Hematopoietic multipotent progenitor cell treated with erythropoietin and hydrocortisone succinate and interleukin-3 and kit ligand, for 15 days (in vitro differentiated cells): ENCODE measurements at regions not wholly inside any gene's neighbourhood (a gene's known extent, or its start where the extent isn't known, plus 50 kb on each side); places are given as distances from the start of the nearest gene placed in this dataset.
A peak's percentile ranks its signal among the peaks of the same experiment; 100 is the strongest.
"Not testable (repeated sequence)": the region's sequence is repeated elsewhere in the genome, so short reads cannot be mapped to it uniquely, and the experiment has no call there.

Source experiments
- DNase-seq: peaks from one replicate; pipeline ENCODE4 v3.0.0-alpha.2; 2015; ENCODE audit warnings: low spot score

DNA sequence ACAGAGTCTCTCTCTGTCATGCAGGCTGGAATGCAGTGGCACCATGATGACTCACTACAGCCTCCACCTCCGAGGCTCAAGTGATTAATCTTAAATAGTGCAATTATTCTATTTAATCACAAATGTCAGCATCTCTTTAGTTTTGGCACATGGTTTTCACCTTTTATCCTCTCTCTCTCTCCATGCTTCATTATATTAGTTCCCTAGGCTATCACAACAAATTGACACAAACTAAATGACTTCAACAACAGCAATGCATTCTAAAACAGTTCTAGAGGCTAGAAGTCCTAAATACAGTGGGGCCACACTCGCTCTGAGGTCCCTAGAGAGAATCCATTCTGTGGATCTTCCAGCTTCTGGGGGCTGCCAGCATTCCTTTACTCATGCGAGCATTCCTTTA, 178.2 kb upstream of the ZNG1F start:
- DNase-seq, result not testable (repeated sequence)

- not testable (repeated sequence) for DNase-seq
Observed at GRCh38 chr9:41361790-41362189, 172.7 kb upstream of the ZNG1F start.

DNA sequence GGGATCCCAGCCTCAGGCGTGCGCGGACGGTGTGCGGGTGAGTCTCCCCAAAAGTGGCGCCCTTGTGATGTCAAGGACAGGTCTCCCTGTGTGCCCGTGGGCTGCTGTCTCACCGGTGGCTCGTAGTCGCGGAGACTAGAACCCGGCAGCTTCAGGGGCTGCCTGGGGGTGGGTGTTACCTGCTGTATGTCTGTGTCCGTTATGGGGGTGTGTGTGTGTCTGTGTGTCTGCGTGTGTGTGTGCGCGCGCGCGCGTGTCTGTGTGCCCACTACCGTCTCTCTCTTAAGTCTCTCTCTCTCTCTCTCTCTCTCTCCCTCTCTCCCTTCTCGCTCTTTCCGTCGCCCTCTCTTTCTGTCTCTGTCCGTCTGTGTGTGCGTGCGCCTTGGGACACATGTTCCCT, 170.0 kb upstream of the ZNG1F start:
- DNase-seq, result peak; percentile 20

DNA sequence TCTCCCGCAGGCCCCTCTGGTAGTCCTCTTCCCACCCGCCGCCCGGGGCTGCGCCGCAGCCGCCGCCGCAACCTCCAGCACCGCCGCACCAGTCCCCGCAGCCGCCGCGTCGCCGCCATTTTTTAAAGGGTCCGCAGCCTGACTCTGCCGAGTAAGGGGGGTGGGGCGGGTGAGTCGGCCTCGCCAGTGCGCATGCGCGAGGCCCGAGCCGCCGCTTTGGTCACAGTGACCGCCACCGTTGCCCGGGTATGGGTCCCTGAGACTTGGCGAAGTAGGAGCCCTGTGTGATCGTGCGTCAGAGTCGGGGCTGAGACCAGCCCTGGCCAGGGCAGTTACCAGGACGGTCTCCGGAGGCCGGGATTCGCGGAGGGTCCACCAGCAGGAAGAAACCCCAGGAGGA, 169.6 kb upstream of the ZNG1F start:
- DNase-seq, result peak; percentile 76

- not testable (repeated sequence) for DNase-seq
Observed at GRCh38 chr9:41357918-41358404, 168.8 kb upstream of the ZNG1F start.

DNA sequence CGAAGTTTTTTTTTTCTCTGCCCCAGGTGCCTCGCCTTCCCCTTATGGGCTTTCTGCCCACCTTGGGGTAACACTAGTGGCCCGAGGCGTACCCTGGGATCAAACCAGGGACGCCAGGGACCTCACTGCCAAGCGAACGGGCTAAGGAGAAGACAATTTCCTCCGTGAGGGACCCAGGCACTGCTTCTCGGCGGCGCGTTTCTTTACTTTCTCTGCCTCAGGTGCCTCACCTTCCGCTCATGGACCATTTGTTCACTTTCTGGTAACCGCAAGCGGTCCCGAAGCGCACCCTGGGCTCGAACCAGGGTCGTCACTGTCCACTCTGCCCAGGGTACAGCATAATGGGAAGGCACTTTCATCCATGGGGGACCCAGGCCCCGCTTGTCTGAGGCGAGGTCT, 168.2 kb upstream of the ZNG1F start:
- DNase-seq, result not testable (repeated sequence)

DNA sequence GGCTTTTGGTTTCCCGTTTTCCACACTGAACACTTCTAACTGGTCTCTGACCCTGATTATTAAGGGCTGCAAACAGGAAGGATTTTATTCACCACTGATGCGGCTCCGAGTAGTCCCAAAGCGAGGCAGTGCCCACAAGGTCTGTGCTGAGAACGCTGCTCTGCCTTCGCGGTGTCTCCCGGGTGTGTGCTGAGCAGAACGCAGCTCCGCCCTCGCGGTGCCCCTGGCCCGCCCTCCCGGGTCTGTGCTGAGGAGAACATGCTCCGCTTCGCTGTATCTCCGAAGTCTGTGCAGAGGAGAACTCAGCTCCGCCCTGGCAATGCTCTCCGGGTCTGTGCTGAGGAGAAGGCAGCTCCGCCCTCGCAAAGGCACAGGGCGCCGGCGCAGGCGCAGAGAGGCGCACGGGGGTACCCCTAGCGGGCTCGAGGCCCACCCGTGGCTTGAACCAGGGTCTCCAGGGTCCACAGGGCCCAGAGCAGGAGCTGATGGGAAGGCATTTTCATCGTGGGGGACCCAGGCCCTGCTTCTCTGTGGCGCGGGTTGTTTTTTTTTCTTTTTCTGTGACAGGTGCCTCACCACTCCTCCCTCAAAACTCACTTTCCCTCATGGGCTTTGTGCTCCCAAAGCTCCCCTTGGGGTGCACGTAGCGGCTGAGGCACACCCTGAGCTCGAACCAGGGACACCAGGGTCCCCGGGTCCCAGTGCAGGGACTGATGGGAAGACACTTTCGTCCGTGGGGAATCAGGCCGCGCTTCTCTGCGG, 167.7 kb upstream of the ZNG1F start:
- peak; percentile 61 for DNase-seq

- DNase-seq, result not testable (repeated sequence)
Observed at GRCh38 chr9:41355712-41356450, 166.8 kb upstream of the ZNG1F start.

DNA sequence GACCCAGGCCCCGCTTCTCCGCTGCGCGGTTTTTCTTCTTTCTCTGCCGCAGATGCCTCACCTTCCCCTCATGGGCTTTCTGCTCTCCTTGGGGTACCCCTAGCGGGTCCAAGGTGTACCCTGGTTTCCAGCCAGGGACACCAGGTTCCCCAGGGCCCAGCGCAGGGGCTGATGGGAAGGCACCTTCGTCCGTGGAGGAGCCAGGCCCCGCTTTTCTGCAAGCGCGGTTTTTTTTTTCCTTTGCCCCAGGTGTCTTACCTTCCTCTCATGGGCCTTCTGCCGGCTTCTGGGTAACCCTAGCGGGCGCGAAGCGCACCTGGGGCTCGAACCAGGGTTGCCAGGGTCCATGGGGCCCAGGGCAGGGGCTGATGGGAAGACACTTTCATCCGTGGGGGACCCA, 165.9 kb upstream of the ZNG1F start:
- DNase-seq, result peak; percentile 1

GRCh38 chr9:41354060-41354934, 165.2 kb upstream of the ZNG1F start:
- DNase-seq, result not testable (repeated sequence)

DNA sequence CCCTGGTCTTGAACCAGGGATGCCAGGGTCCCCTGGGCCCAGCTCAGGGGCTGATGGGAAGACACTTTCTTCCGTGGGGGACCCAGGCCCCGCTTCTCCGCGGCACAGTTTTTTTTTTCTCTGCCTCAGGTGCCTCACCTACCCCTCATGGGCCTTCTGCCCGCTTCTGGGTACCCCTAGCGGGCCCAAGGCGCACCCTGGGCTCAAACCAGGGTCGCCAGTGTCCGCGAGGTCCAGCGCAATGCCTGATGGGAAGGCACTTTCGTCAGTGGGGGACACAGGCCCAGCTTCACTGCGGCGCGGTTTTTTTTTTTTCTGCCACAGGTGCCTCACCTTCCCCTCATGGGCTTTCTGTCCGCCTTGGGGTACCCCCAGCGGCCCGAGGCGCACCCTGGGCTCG, 163.9 kb upstream of the ZNG1F start:
- not testable (repeated sequence) for DNase-seq

DNA sequence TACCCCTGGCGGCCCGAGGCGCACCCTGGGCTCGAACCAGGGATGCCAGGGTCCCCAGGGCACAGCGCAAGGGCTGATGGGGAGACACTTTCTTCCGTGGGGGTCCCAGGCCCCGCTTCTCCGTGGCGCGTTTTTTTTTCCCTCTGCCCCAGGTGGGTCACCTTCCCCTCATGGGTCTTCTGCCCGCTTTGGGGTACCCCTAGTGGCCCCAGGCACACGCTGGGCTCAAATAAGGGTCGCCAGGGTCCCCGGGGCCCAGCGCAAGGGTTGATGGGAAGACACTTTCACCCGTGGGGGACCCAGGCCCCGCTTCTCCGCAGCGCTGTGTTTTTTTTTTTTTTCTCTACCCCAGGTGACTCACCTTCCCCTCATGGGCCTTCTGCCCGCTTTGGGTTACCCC, 163.3 kb upstream of the ZNG1F start:
- DNase-seq, result not testable (repeated sequence)

GRCh38 chr9:41347893-41348292, 158.8 kb upstream of the ZNG1F start:
- DNase-seq, result not testable (repeated sequence)

DNA sequence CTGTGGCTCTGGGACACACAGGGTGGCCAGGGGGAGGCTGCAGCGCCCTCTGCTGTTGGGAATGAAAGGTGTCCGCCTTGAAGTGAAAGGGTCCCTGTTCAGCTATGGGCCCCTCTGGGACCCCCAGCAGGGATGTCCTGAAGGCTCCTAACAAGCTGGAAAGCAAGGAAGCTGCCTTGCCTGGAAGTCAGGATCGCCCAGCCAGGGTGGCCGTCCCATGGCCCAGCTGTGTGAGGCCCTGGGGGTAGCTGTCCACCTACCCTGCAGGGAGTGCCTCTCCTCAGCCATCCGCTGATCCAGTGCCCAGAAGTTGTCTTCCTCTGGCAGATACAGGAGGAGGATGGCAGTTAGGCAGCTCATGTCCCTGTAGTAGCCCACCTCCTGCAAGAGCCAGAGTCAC, 143.4 kb upstream of the ZNG1F start:
- DNase-seq, result not testable (repeated sequence)

- not testable (repeated sequence) for DNase-seq
Observed at GRCh38 chr9:41321277-41321676, 132.2 kb upstream of the ZNG1F start.

GRCh38 chr9:41308953-41309352, 119.8 kb upstream of the ZNG1F start:
- DNase-seq, result not testable (repeated sequence)

GRCh38 chr9:41285744-41286143, 96.6 kb upstream of the ZNG1F start:
- DNase-seq, result not testable (repeated sequence)

GRCh38 chr9:41280299-41281238, 91.5 kb upstream of the ZNG1F start:
- not testable (repeated sequence) for DNase-seq

DNA sequence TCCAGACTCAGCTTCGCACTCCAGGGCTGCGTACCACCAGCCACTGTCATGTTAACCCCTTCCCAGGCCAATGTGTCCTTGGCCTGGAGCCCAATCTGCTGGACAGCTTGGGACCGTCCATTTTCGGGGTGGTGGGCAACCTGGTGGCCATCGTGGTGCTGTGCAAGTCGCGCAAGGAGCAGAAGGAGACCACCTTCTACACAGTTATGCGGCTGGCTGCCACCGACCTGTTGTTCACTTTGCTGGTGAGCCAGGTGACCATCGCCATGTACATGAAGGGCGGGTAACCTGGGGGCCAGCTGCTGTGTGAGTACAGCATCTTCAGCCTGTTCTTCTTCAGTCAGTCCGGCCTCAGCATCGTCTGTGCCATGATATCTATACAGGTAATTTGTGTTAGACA, 90.3 kb upstream of the ZNG1F start:
- not testable (repeated sequence) for DNase-seq

DNA sequence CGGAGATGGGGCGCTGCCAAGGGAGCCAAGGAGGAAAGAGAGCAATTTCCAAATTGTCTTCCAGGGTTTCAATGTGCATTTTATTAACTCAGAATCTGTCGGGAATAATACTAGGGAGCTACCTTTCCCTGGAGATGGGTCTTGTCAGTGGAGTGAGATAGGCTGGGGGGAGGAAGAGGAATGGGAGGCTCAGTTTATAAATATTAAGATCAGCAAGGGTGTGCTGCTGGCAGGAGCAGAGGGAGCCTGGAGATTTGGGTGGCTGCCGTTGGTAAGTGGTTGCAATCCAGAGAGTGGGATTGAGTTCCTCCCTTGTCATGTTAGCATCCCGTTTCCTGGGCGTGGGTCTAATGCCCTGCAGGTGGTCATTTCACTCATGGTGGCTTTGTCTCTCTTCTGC, 89.9 kb upstream of the ZNG1F start:
- not testable (repeated sequence) for DNase-seq
